GM12878 (cell line): ENCODE measurements at regions not wholly inside any gene's neighbourhood (a gene's known extent, or its start where the extent isn't known, plus 50 kb on each side); places are given as distances from the start of the nearest gene placed in this dataset.

ENCODE experiments used
- ATAC-seq: fragments of 200-7000 bp; cut with Tn5 transposase; 3 replicates; pipeline ENCODE4 v1.9.1; 2020; ENCODE audit warnings: mild to moderate bottlenecking, moderate library complexity
- BruUV-seq: library from RNA; stranded (reverse); fragments of 400-500 nt; replicated peaks from 2 replicates; lab custom pipeline; 2021; lab: Mats Ljungman, UMichigan
- CTCF ChIA-PET: fragments of 300-600 bp; sonication (Branson Sonifier 250); formaldehyde crosslinking; extraction: SDS; loops from one replicate; lab custom pipeline; 2021; ENCODE audit warnings: inconsistent platforms; lab: Yijun Ruan, JAX
- POLR2A ChIA-PET: fragments of 350-600 bp; formaldehyde crosslinking; extraction: SDS; loops from one replicate; lab custom pipeline; 2021; ENCODE audit warnings: inconsistent platforms; lab: Charles Lee
- RAD21 ChIA-PET: fragments of 300-600 bp; sonication (Branson Sonifier 250); formaldehyde crosslinking; loops from one replicate; lab custom pipeline; 2023; ENCODE audit warnings: antibody characterized with exemption; ENCODE audit not compliant: unreplicated experiment; lab: Charles Lee
- SMC1A ChIA-PET: fragments of 300-600 bp; sonication (Branson Sonifier 250); formaldehyde crosslinking; loops from one replicate; lab custom pipeline; 2023; ENCODE audit not compliant: unreplicated experiment, uncharacterized antibody; lab: Charles Lee
- DNase-seq: peaks from one replicate; pipeline ENCODE4 v3.0.0-alpha.2; 2011; ENCODE audit warnings: low read depth, low spot score
- FAIRE-seq: peaks from 3 replicates; lab custom pipeline; 2011; peaks lifted over from hg19 to GRCh38; lab: Jason Lieb, UNC
- H2AFZ ChIP-seq: 2 replicates; pipeline ENCODE4 v1.6.0; 2011; ENCODE audit warnings: low read depth, low read length, control low read depth; ENCODE audit not compliant: control insufficient read depth
- H3K27ac ChIP-seq: 2 replicates; pipeline ENCODE4 v1.5.1; 2011; ENCODE audit warnings: control low read depth; ENCODE audit not compliant: control insufficient read depth, insufficient read depth
- H3K27me3 ChIP-seq, 2 experiments: replicated peaks in 1 of 2; 2 replicates each; pipeline versions ENCODE4 v1.6.0 to v1.6.1; 2011; ENCODE audit warnings: low read length in 1 of 2; ENCODE audit not compliant: control insufficient read depth in 2 of 2, insufficient read depth in 2 of 2
- H3K36me3 ChIP-seq, 2 experiments: 2 replicates each; pipeline ENCODE4 v1.5.1; 2011; ENCODE audit warnings: low read length in 1 of 2; ENCODE audit not compliant: control insufficient read depth in 2 of 2, insufficient read depth in 2 of 2
- H3K4me1 ChIP-seq: 2 replicates; pipeline ENCODE4 v1.6.1; 2011; ENCODE audit warnings: mild to moderate bottlenecking, low read length, moderate library complexity, mixed read lengths; ENCODE audit not compliant: control insufficient read depth, insufficient read depth
- H3K4me2 ChIP-seq: 2 replicates; pipeline ENCODE4 v1.6.0; 2011; ENCODE audit warnings: control low read depth; ENCODE audit not compliant: control insufficient read depth, insufficient read depth
- H3K4me3 ChIP-seq: fragments of 200-600 bp; sonication (generic); 2 replicates; pipeline ENCODE4 v1.5.1; 2016
- H3K79me2 ChIP-seq: 2 replicates; pipeline ENCODE4 v1.6.0; 2011; ENCODE audit warnings: low read length; ENCODE audit not compliant: control insufficient read depth, insufficient read depth
- H3K9ac ChIP-seq: 2 replicates; pipeline ENCODE4 v1.8.0; 2011; ENCODE audit warnings: low read length, control low read depth, mixed read lengths; ENCODE audit not compliant: control insufficient read depth, insufficient read depth
- H3K9me3 ChIP-seq: replicated peaks from 3 replicates; pipeline ENCODE4 v1.5.1; 2011; ENCODE audit warnings: mild to moderate bottlenecking, low read length; ENCODE audit not compliant: control insufficient read depth, insufficient read depth
- H4K20me1 ChIP-seq: 2 replicates; pipeline ENCODE4 v1.6.0; 2011; ENCODE audit not compliant: control insufficient read depth, insufficient read depth
- CBX5 ChIP-seq: sonication (generic); IDR thresholded peaks from 2 replicates; pipeline ENCODE4 v1.6.1; 2016; ENCODE audit warnings: low read depth, moderate library complexity, mild to moderate bottlenecking, inconsistent platforms
- HDGF ChIP-seq: fragments of 450-650 bp; IDR thresholded peaks from 2 replicates; pipeline ENCODE4 v1.6.1; 2016; ENCODE audit warnings: antibody characterized with exemption
- RELA ChIP-seq: fragments of 450-650 bp; IDR thresholded peaks from 2 replicates; pipeline ENCODE4 v1.8.0; 2014; ENCODE audit warnings: borderline replicate concordance; ENCODE audit not compliant: partially characterized antibody
- SREBF1 ChIP-seq: IDR thresholded peaks from 2 replicates; pipeline ENCODE4 v1.6.1; 2012; ENCODE audit warnings: mild to moderate bottlenecking, low read length
- SUPT20H ChIP-seq: IDR thresholded peaks from 2 replicates; pipeline ENCODE4 v1.6.1; 2011; ENCODE audit warnings: low read depth, mild to moderate bottlenecking, low read length, moderate library complexity, borderline replicate concordance; ENCODE audit not compliant: control insufficient read depth
- WGBS: methylation state at CpG from one replicate; pipeline ENCODE4 v1.1.6; 2016; ENCODE audit warnings: low lambda C conversion rate; ENCODE audit not compliant: insufficient replicate concordance, insufficient coverage; ENCODE audit errors: missing lambda C conversion rate; 5-methylcytosine and 5-hydroxymethylcytosine counted together
- in situ Hi-C: fragments of 300-500 bp; cut with MboI; formaldehyde crosslinking; loops from 9 replicates; pipeline ENCODE4 v1.14.3; 2018; ENCODE audit warnings: mixed read lengths
- intact Hi-C: fragments of 100-400 bp; cut with micrococcal nuclease; formaldehyde crosslinking; loops from one replicate; pipeline ENCODE4 v1.14.2; 2022; ENCODE audit not compliant: unreplicated experiment

DNA sequence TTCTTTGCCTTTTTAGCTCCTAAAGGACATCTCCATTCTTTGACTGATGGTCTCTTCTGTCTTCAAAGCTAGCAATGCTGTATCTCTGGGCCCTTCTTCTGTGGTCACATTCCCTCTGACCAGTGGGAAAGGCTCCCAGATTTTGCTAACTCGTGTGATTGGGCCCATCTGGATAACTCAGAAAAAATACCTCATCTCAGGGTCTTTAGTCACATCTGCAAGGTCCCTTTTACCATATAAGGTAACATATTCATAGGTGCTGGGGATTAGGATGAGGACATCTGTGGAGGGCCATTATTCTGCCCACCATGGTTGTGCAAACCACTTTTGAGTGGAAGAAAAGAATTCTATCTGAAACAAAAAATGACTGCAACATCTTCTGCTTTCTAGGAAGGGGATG lies 76.3 kb upstream of the MAMDC2 start (continued):
- TF ChIP-seq HDGF (no peak), RELA (no peak), SREBF1 (no peak)

DNA sequence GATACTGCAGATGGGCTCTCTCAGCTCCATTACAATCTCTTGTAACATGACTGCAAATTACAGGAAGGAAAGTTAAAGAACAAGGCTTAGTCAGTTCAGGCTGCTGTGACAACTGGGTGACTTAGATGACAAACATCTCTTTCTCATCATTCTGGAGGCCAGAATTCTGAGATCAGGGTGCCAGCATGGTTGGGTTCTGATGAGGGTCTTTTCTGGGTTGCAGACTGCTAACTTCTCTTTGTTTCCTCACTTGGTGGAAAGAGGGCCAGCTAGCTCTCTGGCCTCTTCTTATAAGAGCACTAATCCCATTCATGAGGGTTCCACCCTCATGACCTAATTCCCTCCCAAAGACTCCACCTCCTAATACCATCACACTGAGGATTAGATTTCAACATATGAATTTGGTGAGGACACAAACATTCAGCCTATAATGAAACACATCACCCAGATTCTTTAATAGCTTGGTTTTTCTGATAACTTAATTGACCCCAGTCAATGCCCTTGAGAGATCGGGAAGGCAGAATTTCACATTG lies 73.6 kb upstream of the MAMDC2 start:
- FAIRE-seq, result no peak
- no peak overlapping the region for H3K4me2 ChIP-seq
- H3K27me3 ChIP-seq, result peaks cover 0 to 2% of the 10 kb centered on the region in 2 experiments; a peak in 2 of 4 replicates
- H3K27ac ChIP-seq, result no peak overlapping the region
- H3K79me2 ChIP-seq, result no peaks in the 10 kb centered on the region
- H2AFZ ChIP-seq, result no peak overlapping the region
- RAD21 ChIA-PET, result interaction anchor here (0.7 to 3.7 kb wide), 3 partner anchors 50 to 375 kb away, joined by 3 to 43 read pairs (median 3); no protein-coding TSS in a partner anchor
- no peak for ATAC-seq
- no peaks in the 10 kb centered on the region for H3K4me1 ChIP-seq
- SMC1A ChIA-PET, result interaction anchor here (0.6 to 6.2 kb wide), 2 partner anchors 143 to 609 kb away, joined by 3 to 61 read pairs; no protein-coding TSS in a partner anchor
- H4K20me1 ChIP-seq, result no peaks in the 10 kb centered on the region
- no peak overlapping the region for H3K4me3 ChIP-seq
- TF ChIP-seq SUPT20H (no peak), CBX5 (no peak)
- TF ChIP-seq, all 136 proteins: peak for 0
- WGBS, result 53% methylated on average over 1 of the region's 1 CpG
- H3K9ac ChIP-seq, result no peak overlapping the region
- H3K36me3 ChIP-seq, result no peaks in the 10 kb centered on the region
- no peaks in the 10 kb centered on the region for H3K9me3 ChIP-seq
- ChIA-PET CTCF (interaction anchor here (1.0 to 11.1 kb wide), 6 partner anchors 11 to 632 kb away, joined by 4 to 182 read pairs (median 6); no protein-coding TSS in a partner anchor), POLR2A (no interaction called here)
- in situ Hi-C loops (loop anchor here (5.0 kb wide), 2 partner anchors 142 to 632 kb away; no protein-coding TSS in a partner anchor), intact Hi-C loops (no loop called here)
- DNase-seq, result no peak
- no TSS peak for BruUV-seq
